ENCODE measurements at regions not wholly inside any gene's neighbourhood (a gene's known extent, or its start where the extent isn't known, plus 50 kb on each side); places are given as distances from the start of the nearest gene placed in this dataset.

GRCh38 chr18:23333827-23334226 lies 119.3 kb upstream of the RIOK3 start:
- H3K27me3 Mint-ChIP-seq = peaks cover 4% of the 10 kb centered on the region

GRCh38 chr18:23334569-23334968 lies 118.5 kb upstream of the RIOK3 start:
- H3K4me3 Mint-ChIP-seq = no peak overlapping the region
- H3K36me3 Mint-ChIP-seq = peaks cover 14% of the 10 kb centered on the region
- peaks cover 0 to 3% (median 2%) of the 10 kb centered on the region in 3 donors for H3K9me3 Mint-ChIP-seq
- peaks cover 9 to 13% (median 10%) of the 10 kb centered on the region in 3 donors for H3K4me1 Mint-ChIP-seq
- H3K27ac Mint-ChIP-seq = no peak overlapping the region
- peaks cover 4% of the 10 kb centered on the region for H3K27me3 Mint-ChIP-seq

More at GRCh38 chr18:23333827-23334226, 119.3 kb upstream of the RIOK3 start:
- H3K4me1 Mint-ChIP-seq = peaks cover 9 to 14% (median 10%) of the 10 kb centered on the region in 3 donors
- H3K4me3 Mint-ChIP-seq = no peak overlapping the region
- peaks cover 0 to 3% (median 2%) of the 10 kb centered on the region in 3 donors for H3K9me3 Mint-ChIP-seq
- peak overlapping the region in 1 of 3 donors; percentile 25 for H3K27ac Mint-ChIP-seq
- peaks cover 14% of the 10 kb centered on the region for H3K36me3 Mint-ChIP-seq

GRCh38 chr18:23336101-23336500 lies 117.0 kb upstream of the RIOK3 start:
- Mint-ChIP-seq H3K36me3 (peaks cover 14% of the 10 kb centered on the region), H3K27ac (no peak overlapping the region), H3K9me3 (no peaks in the 10 kb centered on the region), H3K27me3 (no peaks in the 10 kb centered on the region), H3K4me3 (no peak overlapping the region), H3K4me1 (peaks cover 0 to 2% (median 0%) of the 10 kb centered on the region in 3 donors)

GRCh38 chr18:23337599-23338444 lies 115.3 kb upstream of the RIOK3 start:
- no peak overlapping the region for H3K27ac Mint-ChIP-seq
- peaks cover 12% of the 10 kb centered on the region for H3K36me3 Mint-ChIP-seq
- H3K4me3 Mint-ChIP-seq = no peak overlapping the region
- H3K27me3 Mint-ChIP-seq = no peaks in the 10 kb centered on the region
- H3K9me3 Mint-ChIP-seq = no peaks in the 10 kb centered on the region
- H3K4me1 Mint-ChIP-seq = peaks cover 0 to 1% (median 0%) of the 10 kb centered on the region in 3 donors

GRCh38 chr18:23340661-23341060 lies 112.4 kb upstream of the RIOK3 start:
- H3K4me1 Mint-ChIP-seq = no peaks in the 10 kb centered on the region
- no peak overlapping the region for H3K27ac Mint-ChIP-seq
- no peak overlapping the region for H3K4me3 Mint-ChIP-seq

DNA sequence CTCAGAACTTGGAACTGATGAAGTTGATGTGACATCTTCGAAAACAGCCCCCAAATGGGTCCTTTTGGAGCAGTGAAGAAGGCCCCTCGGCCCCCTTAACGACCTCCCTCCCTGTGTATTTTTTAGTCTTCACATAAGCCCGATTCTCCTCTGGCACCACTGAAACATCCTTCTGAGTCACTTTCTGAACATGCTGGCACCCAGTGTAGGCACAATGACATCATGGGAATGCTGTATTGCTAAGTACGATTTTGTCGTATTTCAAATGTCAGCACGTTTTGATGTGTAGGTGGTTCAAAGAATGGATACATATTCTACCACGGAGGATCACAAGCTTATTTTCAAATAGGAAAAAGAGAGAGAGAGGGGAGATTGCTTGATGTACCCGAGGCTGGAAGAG lies 111.7 kb upstream of the RIOK3 start:
- Mint-ChIP-seq H3K4me1 (no peaks in the 10 kb centered on the region), H3K27ac (no peak overlapping the region), H3K4me3 (no peak overlapping the region), H3K36me3 (peaks cover 4% of the 10 kb centered on the region), H3K27me3 (no peaks in the 10 kb centered on the region), H3K9me3 (no peaks in the 10 kb centered on the region)

More at GRCh38 chr18:23340661-23341060, 112.4 kb upstream of the RIOK3 start:
- H3K27me3 Mint-ChIP-seq = no peaks in the 10 kb centered on the region
- H3K36me3 Mint-ChIP-seq = peaks cover 3% of the 10 kb centered on the region
- no peaks in the 10 kb centered on the region for H3K9me3 Mint-ChIP-seq

- Mint-ChIP-seq H3K4me1 (no peaks in the 10 kb centered on the region), H3K9me3 (no peaks in the 10 kb centered on the region), H3K27ac (no peak overlapping the region), H3K4me3 (no peak overlapping the region), H3K36me3 (peaks cover 2% of the 10 kb centered on the region), H3K27me3 (no peaks in the 10 kb centered on the region)
Observed at GRCh38 chr18:23341983-23342382, 111.1 kb upstream of the RIOK3 start.

- Mint-ChIP-seq H3K27ac (no peak overlapping the region), H3K27me3 (no peaks in the 10 kb centered on the region), H3K36me3 (peaks cover 2% of the 10 kb centered on the region), H3K9me3 (no peaks in the 10 kb centered on the region), H3K4me3 (no peak overlapping the region), H3K4me1 (no peaks in the 10 kb centered on the region)
Observed at GRCh38 chr18:23342506-23342905, 110.6 kb upstream of the RIOK3 start.

DNA sequence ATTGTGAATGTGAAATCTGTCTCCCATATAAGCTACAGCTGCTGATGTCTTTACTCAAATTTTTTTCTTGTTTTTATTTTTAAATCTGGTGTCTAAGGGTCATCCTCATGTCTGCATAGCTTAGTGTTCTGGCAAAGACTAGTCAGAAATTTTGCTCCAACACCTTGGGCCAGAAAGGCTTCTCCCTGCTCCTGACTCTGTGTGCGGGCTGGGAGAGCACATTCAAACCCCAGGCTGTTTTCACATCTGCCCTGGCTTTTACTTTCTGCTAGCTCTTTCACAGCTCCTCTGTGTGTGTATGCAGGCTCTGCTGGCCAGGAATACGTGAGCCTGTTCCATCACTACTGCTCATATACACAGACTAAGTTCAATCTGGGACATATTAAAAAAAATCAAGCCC lies 102.9 kb upstream of the RIOK3 start:
- H3K4me1 Mint-ChIP-seq = peaks cover 0 to 3% (median 3%) of the 10 kb centered on the region in 3 donors
- H3K27me3 Mint-ChIP-seq = no peaks in the 10 kb centered on the region
- no peak overlapping the region for H3K4me3 Mint-ChIP-seq
- no peak overlapping the region for H3K27ac Mint-ChIP-seq
- H3K36me3 Mint-ChIP-seq = peaks cover 23% of the 10 kb centered on the region
- peaks cover 0 to 5% (median 3%) of the 10 kb centered on the region in 3 donors for H3K9me3 Mint-ChIP-seq

DNA sequence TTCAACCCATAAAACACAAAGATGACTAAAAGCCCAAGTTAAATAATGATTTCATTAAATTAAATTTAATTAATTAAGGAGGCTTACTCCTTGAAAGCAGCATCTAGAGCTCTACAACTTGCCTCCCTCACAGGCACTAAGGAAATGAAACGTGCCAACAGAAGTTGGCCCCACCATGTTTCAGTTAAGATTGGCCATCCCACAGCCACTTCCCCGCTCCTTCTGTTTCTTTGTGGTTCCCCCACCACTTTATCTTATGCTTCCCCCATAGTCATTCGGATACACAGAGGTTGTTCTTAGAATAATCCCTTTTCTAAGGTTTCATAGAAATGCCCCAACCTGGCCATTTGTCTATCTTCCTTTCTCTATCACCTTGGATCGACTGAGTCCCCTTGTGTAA lies 101.6 kb upstream of the RIOK3 start:
- Mint-ChIP-seq H3K36me3 (peaks cover 21% of the 10 kb centered on the region), H3K4me3 (no peak overlapping the region), H3K4me1 (peaks cover 0 to 3% (median 3%) of the 10 kb centered on the region in 3 donors), H3K27me3 (no peaks in the 10 kb centered on the region), H3K9me3 (peaks cover 0 to 5% (median 3%) of the 10 kb centered on the region in 3 donors), H3K27ac (no peak overlapping the region)

DNA sequence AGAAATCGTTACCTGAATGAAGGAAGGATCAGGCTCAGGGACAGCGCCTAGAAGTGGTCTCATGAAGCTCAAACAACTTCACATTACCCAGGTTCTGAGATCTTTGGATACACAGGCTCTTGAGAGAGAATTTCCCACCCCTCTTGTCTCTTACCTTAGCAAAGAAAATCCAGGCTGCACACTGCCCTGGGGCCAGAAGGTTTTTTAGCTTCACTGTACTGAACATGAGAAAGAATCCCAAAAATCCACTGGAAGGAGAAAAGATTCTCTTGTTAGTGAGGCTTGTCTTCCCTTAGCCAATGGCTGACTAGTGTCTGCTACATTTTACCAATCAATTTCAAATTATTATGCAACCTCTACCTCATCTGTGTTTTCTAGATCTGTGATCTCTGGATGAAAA lies 101.0 kb upstream of the RIOK3 start:
- Mint-ChIP-seq H3K27ac (peak overlapping the region in 1 of 3 donors; percentile 63), H3K36me3 (peaks cover 21% of the 10 kb centered on the region), H3K4me3 (no peak overlapping the region), H3K27me3 (no peaks in the 10 kb centered on the region), H3K9me3 (peaks cover 0 to 5% (median 3%) of the 10 kb centered on the region in 3 donors), H3K4me1 (peaks cover 0 to 3% (median 3%) of the 10 kb centered on the region in 3 donors)

GRCh38 chr18:23353459-23353858 lies 99.6 kb upstream of the RIOK3 start:
- Mint-ChIP-seq H3K27ac (peak overlapping the region in 1 of 3 donors; percentile 69), H3K4me1 (peaks cover 6 to 11% (median 11%) of the 10 kb centered on the region in 3 donors), H3K27me3 (peaks cover 3% of the 10 kb centered on the region), H3K9me3 (peaks cover 0 to 5% (median 3%) of the 10 kb centered on the region in 3 donors), H3K36me3 (peaks cover 21% of the 10 kb centered on the region), H3K4me3 (no peak overlapping the region)

GRCh38 chr18:23354625-23355024 lies 98.5 kb upstream of the RIOK3 start:
- H3K4me1 Mint-ChIP-seq = peaks cover 13 to 17% (median 17%) of the 10 kb centered on the region in 3 donors
- peaks cover 4% of the 10 kb centered on the region for H3K27me3 Mint-ChIP-seq
- no peak overlapping the region for H3K27ac Mint-ChIP-seq
- no peak overlapping the region for H3K4me3 Mint-ChIP-seq
- peaks cover 22% of the 10 kb centered on the region for H3K36me3 Mint-ChIP-seq
- peaks cover 0 to 3% (median 2%) of the 10 kb centered on the region in 3 donors for H3K9me3 Mint-ChIP-seq

DNA sequence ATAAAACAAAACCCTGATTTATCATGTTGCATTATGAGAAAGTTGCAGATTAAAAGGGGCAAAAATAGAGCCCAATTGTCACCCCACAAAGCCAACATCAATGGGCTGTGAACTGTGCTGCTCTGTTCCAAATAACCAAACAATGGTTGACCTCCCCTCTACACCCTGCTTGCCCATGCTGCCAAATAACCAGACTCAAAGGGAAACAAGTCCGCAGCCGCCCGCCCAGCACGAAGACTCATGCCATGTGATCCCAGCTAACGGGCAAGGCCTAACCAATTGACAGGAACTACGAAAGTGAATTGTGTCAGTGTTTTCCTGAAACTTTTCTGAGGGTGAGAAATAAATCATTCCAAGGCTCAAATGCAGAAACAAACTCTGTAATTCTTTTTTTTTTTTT lies 97.9 kb upstream of the RIOK3 start:
- H3K4me1 Mint-ChIP-seq = peaks cover 13 to 17% (median 17%) of the 10 kb centered on the region in 3 donors
- H3K27ac Mint-ChIP-seq = no peak overlapping the region
- peaks cover 4% of the 10 kb centered on the region for H3K27me3 Mint-ChIP-seq
- no peaks in the 10 kb centered on the region for H3K9me3 Mint-ChIP-seq
- H3K36me3 Mint-ChIP-seq = peaks cover 16% of the 10 kb centered on the region
- no peak overlapping the region for H3K4me3 Mint-ChIP-seq

GRCh38 chr18:23356424-23356823 lies 96.7 kb upstream of the RIOK3 start:
- Mint-ChIP-seq H3K27me3 (peaks cover 4% of the 10 kb centered on the region), H3K36me3 (peaks cover 11% of the 10 kb centered on the region), H3K4me1 (peaks cover 13 to 17% (median 17%) of the 10 kb centered on the region in 3 donors), H3K4me3 (no peak overlapping the region), H3K9me3 (no peaks in the 10 kb centered on the region), H3K27ac (no peak overlapping the region)
